HepG2 (cell line): ENCODE measurements at regions not wholly inside any gene's neighbourhood (a gene's known extent, or its start where the extent isn't known, plus 50 kb on each side); places are given as distances from the start of the nearest gene placed in this dataset.

Source experiments
- CENPT ChIP-seq: sonication (generic); formaldehyde crosslinking; IDR thresholded peaks from 2 replicates; pipeline ENCODE4 v1.8.0; 2022; ENCODE audit warnings: low read depth, mild to moderate bottlenecking, moderate library complexity, missing genetic modification reagents
- DMAP1 ChIP-seq: IDR thresholded peaks from 2 replicates; pipeline ENCODE4 v1.6.1; 2016
- EP300 ChIP-seq, 3 experiments: sonication (generic) in 1 of 3; formaldehyde crosslinking in 1 of 3; IDR thresholded peaks; 2 replicates each; pipeline versions ENCODE4 v1.5.1 to v1.6.1; 2011 to 2020; ENCODE audit warnings: low read depth in 2 of 3, low read length in 2 of 3, borderline replicate concordance in 1 of 3, improper control_type of control experiment in 1 of 3, mild to moderate bottlenecking in 1 of 3, missing genetic modification reagents in 1 of 3, moderate library complexity in 1 of 3
- HNRNPL ChIP-seq: fragments of 200-400 bp; formaldehyde crosslinking; IDR thresholded peaks from 2 replicates; pipeline ENCODE4 v1.6.1; 2017; ENCODE audit warnings: mild to moderate bottlenecking, low read depth, low read length
- HOXA7 ChIP-seq: sonication (generic); formaldehyde crosslinking; IDR thresholded peaks from 2 replicates; pipeline ENCODE4 v1.8.1; 2022; ENCODE audit warnings: mild to moderate bottlenecking, missing genetic modification reagents, moderate library complexity
- NFKB2 ChIP-seq: sonication (generic); formaldehyde crosslinking; IDR thresholded peaks from 2 replicates; pipeline ENCODE4 v1.4.0; 2020; ENCODE audit warnings: missing genetic modification reagents, borderline replicate concordance
- PPARG ChIP-seq: conservative IDR thresholded peaks from 2 replicates; pipeline ENCODE4 v1.6.1; 2016; ENCODE audit warnings: missing biosample characterization, missing genetic modification reagents
- SRSF1 ChIP-seq: fragments of 200-400 bp; formaldehyde crosslinking; optimal IDR thresholded peaks from 2 replicates; pipeline ENCODE3; 2017; ENCODE audit warnings: mild to moderate bottlenecking, low read depth, low read length, moderate library complexity
- SSRP1 ChIP-seq: IDR thresholded peaks from 2 replicates; pipeline ENCODE4 v1.6.1; 2016; ENCODE audit warnings: control low read depth
- ZNF260 ChIP-seq: sonication (generic); formaldehyde crosslinking; IDR thresholded peaks from 2 replicates; pipeline ENCODE4 v1.4.0; 2020; ENCODE audit warnings: missing genetic modification reagents, low read depth, mild to moderate bottlenecking, borderline replicate concordance
- ZNF841 ChIP-seq: sonication (generic); formaldehyde crosslinking; IDR thresholded peaks from 2 replicates; pipeline ENCODE4 v1.8.1; 2023; ENCODE audit warnings: missing genetic modification reagents, borderline replicate concordance
- TF ChIP-seq, protein P1 (sequence below): sonication (generic); formaldehyde crosslinking; IDR thresholded peaks from 2 replicates; pipeline ENCODE4 v1.5.1; 2020; ENCODE audit warnings: mild to moderate bottlenecking, moderate library complexity, missing genetic modification reagents
- TF ChIP-seq, protein P2 (sequence below): IDR thresholded peaks from 2 replicates; pipeline ENCODE4 v1.6.1; 2018; ENCODE audit warnings: missing genetic modification reagents
- TF ChIP-seq, protein P3 (sequence below): sonication (generic); formaldehyde crosslinking; conservative IDR thresholded peaks from 2 replicates; pipeline ENCODE4 v1.4.0; 2020; ENCODE audit warnings: mild to moderate bottlenecking, missing genetic modification reagents, moderate library complexity
- TF ChIP-seq, protein P4 (sequence below): sonication (generic); formaldehyde crosslinking; IDR thresholded peaks from 2 replicates; pipeline ENCODE4 v1.9.0; 2022; ENCODE audit warnings: low read depth, missing genetic modification reagents
- TF ChIP-seq, protein P5 (sequence below): sonication (generic); formaldehyde crosslinking; IDR thresholded peaks from 2 replicates; pipeline ENCODE4 v1.8.0; 2022; ENCODE audit warnings: mild to moderate bottlenecking, missing genetic modification reagents, borderline replicate concordance
- TF ChIP-seq, protein P6 (sequence below): sonication (generic); formaldehyde crosslinking; IDR thresholded peaks from 2 replicates; pipeline ENCODE4 v1.4.0; 2020; ENCODE audit warnings: mild to moderate bottlenecking, missing genetic modification reagents

DNA sequence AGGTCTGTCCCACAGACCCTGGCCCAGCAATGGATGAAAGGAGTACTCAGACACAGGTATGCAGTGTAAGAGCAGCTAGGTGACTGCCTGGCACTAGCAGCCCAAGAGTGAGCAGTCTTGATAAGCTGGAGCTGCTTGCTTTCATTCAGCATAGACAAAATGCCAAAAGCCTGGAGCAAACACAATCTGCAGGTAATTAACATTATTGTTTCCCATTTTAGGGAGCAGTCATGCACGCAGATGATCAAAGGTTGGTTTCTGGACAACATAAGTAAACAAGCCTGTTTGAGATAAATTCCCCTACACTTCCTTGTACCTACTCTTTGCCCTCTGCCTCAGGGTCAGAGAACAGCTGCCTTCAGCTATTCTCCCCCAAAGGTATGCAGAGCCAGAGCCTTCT is 73.7 kb upstream of the MSTN start (continued):
- TF ChIP-seq EP300 (IDR thresholded peaks at IDR 0.05; ENCODE audit: low read depth in 2 of 2, low read length in 2 of 2) (peak in 1 of 2 experiments; percentile 60; a peak in 2 of 4 replicates), EP300 (CRISPR knock-in tag; IDR thresholded peaks at IDR 0.05; ENCODE audit: borderline replicate concordance) (no peak; the same call in 1 of the 2 replicates), CENPT (CRISPR knock-in tag) (no peak), SSRP1 (CRISPR knock-in tag) (no peak), PPARG (no peak), ZNF841 (CRISPR knock-in tag) (no peak), DMAP1 (CRISPR knock-in tag) (no peak), HNRNPL (no peak), NFKB2 (CRISPR knock-in tag) (no peak), SRSF1 (no peak), ZNF260 (no peak), HOXA7 (CRISPR knock-in tag) (no peak)
- TF ChIP-seq, protein P1, sequence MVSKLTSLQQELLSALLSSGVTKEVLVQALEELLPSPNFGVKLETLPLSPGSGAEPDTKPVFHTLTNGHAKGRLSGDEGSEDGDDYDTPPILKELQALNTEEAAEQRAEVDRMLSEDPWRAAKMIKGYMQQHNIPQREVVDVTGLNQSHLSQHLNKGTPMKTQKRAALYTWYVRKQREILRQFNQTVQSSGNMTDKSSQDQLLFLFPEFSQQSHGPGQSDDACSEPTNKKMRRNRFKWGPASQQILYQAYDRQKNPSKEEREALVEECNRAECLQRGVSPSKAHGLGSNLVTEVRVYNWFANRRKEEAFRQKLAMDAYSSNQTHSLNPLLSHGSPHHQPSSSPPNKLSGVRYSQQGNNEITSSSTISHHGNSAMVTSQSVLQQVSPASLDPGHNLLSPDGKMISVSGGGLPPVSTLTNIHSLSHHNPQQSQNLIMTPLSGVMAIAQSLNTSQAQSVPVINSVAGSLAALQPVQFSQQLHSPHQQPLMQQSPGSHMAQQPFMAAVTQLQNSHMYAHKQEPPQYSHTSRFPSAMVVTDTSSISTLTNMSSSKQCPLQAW (CRISPR knock-in tag) = no peak
- TF ChIP-seq, protein P2, sequence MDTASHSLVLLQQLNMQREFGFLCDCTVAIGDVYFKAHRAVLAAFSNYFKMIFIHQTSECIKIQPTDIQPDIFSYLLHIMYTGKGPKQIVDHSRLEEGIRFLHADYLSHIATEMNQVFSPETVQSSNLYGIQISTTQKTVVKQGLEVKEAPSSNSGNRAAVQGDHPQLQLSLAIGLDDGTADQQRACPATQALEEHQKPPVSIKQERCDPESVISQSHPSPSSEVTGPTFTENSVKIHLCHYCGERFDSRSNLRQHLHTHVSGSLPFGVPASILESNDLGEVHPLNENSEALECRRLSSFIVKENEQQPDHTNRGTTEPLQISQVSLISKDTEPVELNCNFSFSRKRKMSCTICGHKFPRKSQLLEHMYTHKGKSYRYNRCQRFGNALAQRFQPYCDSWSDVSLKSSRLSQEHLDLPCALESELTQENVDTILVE = no peak
- TF ChIP-seq, protein P3, sequence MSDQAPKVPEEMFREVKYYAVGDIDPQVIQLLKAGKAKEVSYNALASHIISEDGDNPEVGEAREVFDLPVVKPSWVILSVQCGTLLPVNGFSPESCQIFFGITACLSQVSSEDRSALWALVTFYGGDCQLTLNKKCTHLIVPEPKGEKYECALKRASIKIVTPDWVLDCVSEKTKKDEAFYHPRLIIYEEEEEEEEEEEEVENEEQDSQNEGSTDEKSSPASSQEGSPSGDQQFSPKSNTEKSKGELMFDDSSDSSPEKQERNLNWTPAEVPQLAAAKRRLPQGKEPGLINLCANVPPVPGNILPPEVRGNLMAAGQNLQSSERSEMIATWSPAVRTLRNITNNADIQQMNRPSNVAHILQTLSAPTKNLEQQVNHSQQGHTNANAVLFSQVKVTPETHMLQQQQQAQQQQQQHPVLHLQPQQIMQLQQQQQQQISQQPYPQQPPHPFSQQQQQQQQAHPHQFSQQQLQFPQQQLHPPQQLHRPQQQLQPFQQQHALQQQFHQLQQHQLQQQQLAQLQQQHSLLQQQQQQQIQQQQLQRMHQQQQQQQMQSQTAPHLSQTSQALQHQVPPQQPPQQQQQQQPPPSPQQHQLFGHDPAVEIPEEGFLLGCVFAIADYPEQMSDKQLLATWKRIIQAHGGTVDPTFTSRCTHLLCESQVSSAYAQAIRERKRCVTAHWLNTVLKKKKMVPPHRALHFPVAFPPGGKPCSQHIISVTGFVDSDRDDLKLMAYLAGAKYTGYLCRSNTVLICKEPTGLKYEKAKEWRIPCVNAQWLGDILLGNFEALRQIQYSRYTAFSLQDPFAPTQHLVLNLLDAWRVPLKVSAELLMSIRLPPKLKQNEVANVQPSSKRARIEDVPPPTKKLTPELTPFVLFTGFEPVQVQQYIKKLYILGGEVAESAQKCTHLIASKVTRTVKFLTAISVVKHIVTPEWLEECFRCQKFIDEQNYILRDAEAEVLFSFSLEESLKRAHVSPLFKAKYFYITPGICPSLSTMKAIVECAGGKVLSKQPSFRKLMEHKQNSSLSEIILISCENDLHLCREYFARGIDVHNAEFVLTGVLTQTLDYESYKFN (CRISPR knock-in tag) = peak; percentile 84
- TF ChIP-seq, protein P4, sequence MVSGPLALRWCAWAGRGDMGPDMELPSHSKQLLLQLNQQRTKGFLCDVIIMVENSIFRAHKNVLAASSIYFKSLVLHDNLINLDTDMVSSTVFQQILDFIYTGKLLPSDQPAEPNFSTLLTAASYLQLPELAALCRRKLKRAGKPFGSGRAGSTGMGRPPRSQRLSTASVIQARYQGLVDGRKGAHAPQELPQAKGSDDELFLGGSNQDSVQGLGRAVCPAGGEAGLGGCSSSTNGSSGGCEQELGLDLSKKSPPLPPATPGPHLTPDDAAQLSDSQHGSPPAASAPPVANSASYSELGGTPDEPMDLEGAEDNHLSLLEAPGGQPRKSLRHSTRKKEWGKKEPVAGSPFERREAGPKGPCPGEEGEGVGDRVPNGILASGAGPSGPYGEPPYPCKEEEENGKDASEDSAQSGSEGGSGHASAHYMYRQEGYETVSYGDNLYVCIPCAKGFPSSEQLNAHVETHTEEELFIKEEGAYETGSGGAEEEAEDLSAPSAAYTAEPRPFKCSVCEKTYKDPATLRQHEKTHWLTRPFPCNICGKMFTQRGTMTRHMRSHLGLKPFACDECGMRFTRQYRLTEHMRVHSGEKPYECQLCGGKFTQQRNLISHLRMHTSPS (CRISPR knock-in tag) = no peak
- TF ChIP-seq, protein P5, sequence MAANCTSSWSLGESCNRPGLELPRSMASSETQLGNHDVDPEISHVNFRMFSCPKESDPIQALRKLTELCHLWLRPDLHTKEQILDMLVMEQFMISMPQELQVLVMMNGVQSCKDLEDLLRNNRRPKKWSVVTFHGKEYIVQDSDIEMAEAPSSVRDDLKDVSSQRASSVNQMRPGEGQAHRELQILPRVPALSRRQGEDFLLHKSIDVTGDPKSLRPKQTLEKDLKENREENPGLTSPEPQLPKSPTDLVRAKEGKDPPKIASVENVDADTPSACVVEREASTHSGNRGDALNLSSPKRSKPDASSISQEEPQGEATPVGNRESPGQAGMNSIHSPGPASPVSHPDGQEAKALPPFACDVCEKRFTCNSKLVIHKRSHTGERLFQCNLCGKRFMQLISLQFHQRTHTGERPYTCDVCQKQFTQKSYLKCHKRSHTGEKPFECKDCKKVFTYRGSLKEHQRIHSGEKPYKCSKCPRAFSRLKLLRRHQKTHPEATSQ (CRISPR knock-in tag) = no peak; the same call in 1 of the 2 replicates
- TF ChIP-seq, protein P6, sequence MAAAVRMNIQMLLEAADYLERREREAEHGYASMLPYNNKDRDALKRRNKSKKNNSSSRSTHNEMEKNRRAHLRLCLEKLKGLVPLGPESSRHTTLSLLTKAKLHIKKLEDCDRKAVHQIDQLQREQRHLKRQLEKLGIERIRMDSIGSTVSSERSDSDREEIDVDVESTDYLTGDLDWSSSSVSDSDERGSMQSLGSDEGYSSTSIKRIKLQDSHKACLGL (CRISPR knock-in tag) = no peak
